Panc1 (cell line): ENCODE measurements at regions not wholly inside any gene's neighbourhood (a gene's known extent, or its start where the extent isn't known, plus 50 kb on each side); places are given as distances from the start of the nearest gene placed in this dataset.

Experiments used
- ATAC-seq: fragments of 200-7000 bp; cut with Tn5 transposase; 2 replicates; pipeline ENCODE4 v1.9.1; 2020; ENCODE audit warnings: mild to moderate bottlenecking, moderate library complexity
- BruUV-seq: library from RNA; stranded (reverse); fragments of 400-500 nt; replicated peaks from 2 replicates; lab custom pipeline; 2021; lab: Mats Ljungman, UMichigan
- CTCF ChIA-PET: fragments of 300-600 bp; sonication (Branson Sonifier 250); formaldehyde crosslinking; loops from one replicate; lab custom pipeline; 2022; ENCODE audit warnings: antibody characterized with exemption; lab: Charles Lee
- POLR2A ChIA-PET: fragments of 300-600 bp; sonication (Branson Sonifier 250); formaldehyde crosslinking; loops from one replicate; lab custom pipeline; 2022; ENCODE audit warnings: antibody characterized with exemption; lab: Charles Lee
- DNase-seq: peaks from one replicate; pipeline ENCODE4 v3.0.0-alpha.2; 2010; ENCODE audit warnings: low read depth, low spot score
- H3K27ac ChIP-seq: 2 replicates; pipeline ENCODE4 v1.5.1; 2011; ENCODE audit warnings: mild to moderate bottlenecking, low read length, inconsistent platforms
- H3K27me3 ChIP-seq: fragments of 200-500 bp; sonication (Bioruptor generic); 2 replicates; pipeline ENCODE4 v1.6.0; 2014; ENCODE audit warnings: low read length, inconsistent platforms; ENCODE audit not compliant: control insufficient read depth, insufficient read depth
- H3K36me3 ChIP-seq: fragments of 200-500 bp; sonication (Bioruptor generic); 2 replicates; pipeline ENCODE4 v1.5.1; 2014; ENCODE audit warnings: inconsistent platforms, mild to moderate bottlenecking, low read length, moderate library complexity; ENCODE audit not compliant: control insufficient read depth, insufficient read depth
- H3K4me1 ChIP-seq: 2 replicates; pipeline ENCODE4 v1.5.1; 2011; ENCODE audit warnings: inconsistent platforms, mild to moderate bottlenecking, low read length, moderate library complexity; ENCODE audit not compliant: control insufficient read depth, insufficient read depth
- H3K4me3 ChIP-seq, 2 experiments: 2 replicates each; pipeline ENCODE4 v1.5.1; 2011 to 2012; ENCODE audit warnings: low read depth in 2 of 2, low read length in 2 of 2, mild to moderate bottlenecking in 2 of 2, inconsistent platforms in 1 of 2, moderate library complexity in 1 of 2
- H3K9me3 ChIP-seq: fragments of 200-500 bp; sonication (Bioruptor generic); 2 replicates; pipeline ENCODE4 v1.5.1; 2014; ENCODE audit warnings: low read depth, mild to moderate bottlenecking, inconsistent platforms, low read length, moderate library complexity; ENCODE audit not compliant: control insufficient read depth, insufficient read depth
- CTCF ChIP-seq: fragments of 450-650 bp; IDR thresholded peaks from 2 replicates; pipeline ENCODE4 v1.5.1; 2017; ENCODE audit warnings: mild to moderate bottlenecking
- POLR2AphosphoS5 ChIP-seq: IDR thresholded peaks from 2 replicates; pipeline ENCODE4 v1.6.1; 2012; ENCODE audit warnings: mild to moderate bottlenecking, low read depth, low read length, moderate library complexity
- REST ChIP-seq, 2 experiments: IDR thresholded peaks; 2 replicates each; pipeline ENCODE4 v1.6.1; 2011 to 2012; ENCODE audit warnings: low read depth in 2 of 2, control low read depth in 1 of 2, low read length in 1 of 2, mild to moderate bottlenecking in 1 of 2, moderate library complexity in 1 of 2; ENCODE audit not compliant: insufficient read depth in 1 of 2
- SIN3A ChIP-seq: IDR thresholded peaks from 2 replicates; pipeline ENCODE4 v1.6.1; 2012; ENCODE audit warnings: low read depth, mild to moderate bottlenecking, low read length, moderate library complexity, borderline replicate concordance; ENCODE audit not compliant: insufficient read depth
- TCF7L2 ChIP-seq: IDR thresholded peaks from 2 replicates; pipeline ENCODE4 v1.6.1; 2011; ENCODE audit warnings: mild to moderate bottlenecking, low read depth, low read length, inconsistent platforms
- in situ Hi-C: cut with HindIII; loops from 2 replicates; pipeline ENCODE4 v1.10.0; 2016; ENCODE audit warnings: low sequenced_read_pairs, low pct_unique_long_range_greater_than_20kb
- intact Hi-C: fragments of 100-400 bp; cut with micrococcal nuclease; formaldehyde crosslinking; loops from one replicate; pipeline ENCODE4 v1.10.0; 2022; ENCODE audit not compliant: unreplicated experiment

GRCh38 chr18:66951750-66952149 is 347.9 kb upstream of the CDH19 start:
- Histone ChIP-seq H3K36me3 (no peaks in the 10 kb centered on the region), H3K4me1 (no peaks in the 10 kb centered on the region), H3K27me3 (no peaks in the 10 kb centered on the region), H3K9me3 (no peaks in the 10 kb centered on the region), H3K4me3 (no peak overlapping the region), H3K27ac (no peak overlapping the region)
- ChIA-PET POLR2A (no interaction called here), CTCF (no interaction called here)
- TF ChIP-seq POLR2AphosphoS5 (no peak), TCF7L2 (no peak), CTCF (no peak), REST (IDR thresholded peaks at IDR 0.05; ENCODE audit: insufficient read depth in 1 of 2, low read depth in 2 of 2, low read length in 1 of 2) (no peak)
- DNase-seq (no peak), ATAC-seq (no peak)
- in situ Hi-C loops = no loop called here
- intact Hi-C loops = no loop called here
- BruUV-seq = no TSS peak

GRCh38 chr18:66949419-66949818 is 345.5 kb upstream of the CDH19 start:
- ChIA-PET POLR2A (no interaction called here), CTCF (no interaction called here)
- Histone ChIP-seq H3K4me3 (no peak overlapping the region), H3K36me3 (no peaks in the 10 kb centered on the region), H3K9me3 (no peaks in the 10 kb centered on the region), H3K4me1 (no peaks in the 10 kb centered on the region), H3K27me3 (no peaks in the 10 kb centered on the region), H3K27ac (no peak overlapping the region)
- BruUV-seq = no TSS peak
- in situ Hi-C loops = no loop called here
- TF ChIP-seq CTCF = no peak
- TF ChIP-seq TCF7L2 = no peak
- no peak for TF ChIP-seq REST (IDR thresholded peaks at IDR 0.05; ENCODE audit: insufficient read depth in 1 of 2, low read depth in 2 of 2, low read length in 1 of 2)
- TF ChIP-seq SIN3A = no peak
- no peak for TF ChIP-seq POLR2AphosphoS5
- ATAC-seq (no peak), DNase-seq (no peak)
- intact Hi-C loops = no loop called here
